K562 (cell line): ENCODE measurements at regions not wholly inside any gene's neighbourhood (a gene's known extent, or its start where the extent isn't known, plus 50 kb on each side); places are given as distances from the start of the nearest gene placed in this dataset.

ENCODE experiments used
- ATAC-seq: fragments of 200-7000 bp; cut with Tn5 transposase; 3 replicates; pipeline ENCODE4 v1.9.1; 2020; ENCODE audit warnings: moderate library complexity
- BruUV-seq: library from RNA; stranded (reverse); fragments of 400-500 nt; replicated peaks from 2 replicates; lab custom pipeline; 2021; lab: Mats Ljungman, UMichigan
- CTCF ChIA-PET: fragments of 300-600 bp; formaldehyde crosslinking; extraction: SDS; loops from one replicate; lab custom pipeline; 2021; ENCODE audit warnings: low intra/inter-chr PET ratio; lab: Yijun Ruan, JAX
- POLR2A ChIA-PET: fragments of 300-600, 350-650 bp; sonication (Branson Sonifier 250); formaldehyde crosslinking; extraction: SDS; loops from one replicate; lab custom pipeline; 2021; ENCODE audit warnings: antibody characterized with exemption, inconsistent platforms; lab: Yijun Ruan, JAX
- DNase-seq, 4 experiments: peaks; one replicate each; pipeline versions ENCODE4 v3.0.0 to v3.0.0-alpha.2; 2011 to 2018; ENCODE audit warnings: low spot score in 3 of 4, mixed read lengths in 3 of 4; ENCODE audit errors: extremely low read depth in 1 of 4
- FAIRE-seq: peaks from 2 replicates; lab custom pipeline; 2011; peaks lifted over from hg19 to GRCh38; lab: Jason Lieb, UNC
- H2AFZ ChIP-seq: 2 replicates; pipeline ENCODE4 v1.6.0; 2011; ENCODE audit warnings: low read depth, low read length, control low read depth, inconsistent platforms
- H3K27ac ChIP-seq: fragments of 200-600 bp; 3 replicates; pipeline ENCODE4 v1.8.0; 2011; ENCODE audit warnings: low read depth, mild to moderate bottlenecking, control low read depth, inconsistent platforms, low read length, moderate library complexity, mixed read lengths; ENCODE audit errors: extremely low read depth
- H3K27me3 ChIP-seq, 2 experiments: fragments of 300-600 bp in 1 of 2; 2 replicates in 1 of 2; 3 replicates in 1 of 2; pipeline versions ENCODE4 v1.6.0 to v1.8.0; 2011; ENCODE audit warnings: inconsistent platforms in 2 of 2, low read length in 2 of 2, mild to moderate bottlenecking in 1 of 2, mixed read lengths in 1 of 2, moderate library complexity in 1 of 2; ENCODE audit not compliant: control insufficient read depth in 2 of 2, insufficient read depth in 2 of 2
- H3K36me3 ChIP-seq: fragments of 300-600 bp; 3 replicates; pipeline ENCODE4 v1.8.0; 2011; ENCODE audit warnings: mild to moderate bottlenecking, low read length, inconsistent platforms; ENCODE audit not compliant: control insufficient read depth, insufficient read depth
- H3K4me1 ChIP-seq, 2 experiments: fragments of 200-600 bp in 1 of 2; replicated peaks in 1 of 2; 2 replicates in 1 of 2; 3 replicates in 1 of 2; pipeline versions ENCODE4 v1.5.1 to v1.8.0; 2011; ENCODE audit warnings: inconsistent platforms in 2 of 2, low read length in 2 of 2, mild to moderate bottlenecking in 1 of 2, mixed read lengths in 1 of 2, moderate library complexity in 1 of 2; ENCODE audit not compliant: control insufficient read depth in 2 of 2, insufficient read depth in 2 of 2
- H3K4me2 ChIP-seq: 2 replicates; pipeline ENCODE4 v1.6.1; 2011; ENCODE audit warnings: low read length, control low read depth, inconsistent platforms, mixed read lengths; ENCODE audit not compliant: insufficient read depth
- H3K4me3 ChIP-seq: fragments of 200-600 bp; sonication (generic), shearing (Covaris generic); 2 replicates; pipeline ENCODE4 v1.5.1; 2016; ENCODE audit warnings: control low read depth, inconsistent platforms
- H3K79me2 ChIP-seq: fragments of 200-600 bp; 3 replicates; pipeline ENCODE4 v1.8.0; 2011; ENCODE audit warnings: low read length, inconsistent platforms; ENCODE audit not compliant: control insufficient read depth, insufficient read depth
- H3K9ac ChIP-seq, 2 experiments: 2 replicates each; pipeline versions ENCODE4 v1.6.0 to v1.6.1; 2011; ENCODE audit warnings: low read depth in 2 of 2, low read length in 2 of 2, control low read depth in 1 of 2, inconsistent platforms in 1 of 2, mild to moderate bottlenecking in 1 of 2, mixed read lengths in 1 of 2; ENCODE audit not compliant: insufficient read depth in 1 of 2
- H3K9me1 ChIP-seq: one replicate; pipeline ENCODE4 v1.6.0; 2011; ENCODE audit warnings: inconsistent platforms, mild to moderate bottlenecking, low read length, moderate library complexity; ENCODE audit not compliant: control insufficient read depth, insufficient read depth
- H3K9me3 ChIP-seq: replicated peaks from 2 replicates; pipeline ENCODE4 v1.5.1; 2011; ENCODE audit warnings: low read depth, low read length, inconsistent platforms; ENCODE audit not compliant: control insufficient read depth, insufficient read depth
- H4K20me1 ChIP-seq: replicated peaks from 2 replicates; pipeline ENCODE4 v1.6.1; 2011; ENCODE audit warnings: low read length, inconsistent platforms, mixed read lengths; ENCODE audit not compliant: control insufficient read depth, insufficient read depth
- CHD4 ChIP-seq: fragments of 200-600 bp; sonication (generic); IDR thresholded peaks from 3 replicates; pipeline ENCODE4 v1.6.1; 2012; ENCODE audit warnings: low read depth, mild to moderate bottlenecking, mixed read lengths, low read length, inconsistent platforms; ENCODE audit not compliant: insufficient read depth, insufficient replicate concordance, poor library complexity, severe bottlenecking
- FOXJ2 ChIP-seq: fragments of 200-800 bp; sonication (Bioruptor generic); IDR thresholded peaks from 2 replicates; pipeline ENCODE4 v1.6.1; 2016; ENCODE audit warnings: missing genetic modification characterization, missing compliant biosample characterization
- GATA2 ChIP-seq: sonication (generic); formaldehyde crosslinking; IDR thresholded peaks from 2 replicates; pipeline ENCODE4 v1.4.0; 2020; ENCODE audit warnings: mild to moderate bottlenecking, missing genetic modification reagents
- L3MBTL2 ChIP-seq: fragments of 450-650 bp; IDR thresholded peaks from 2 replicates; pipeline ENCODE4 v1.6.1; 2016; ENCODE audit warnings: mild to moderate bottlenecking, moderate library complexity
- MNT ChIP-seq, 2 experiments: fragments of 450-650 bp; conservative IDR thresholded peaks; 2 replicates each; pipeline ENCODE4 v1.6.1; 2017; ENCODE audit warnings: mild to moderate bottlenecking in 2 of 2, moderate library complexity in 2 of 2
- MTA3 ChIP-seq: fragments of 450-650 bp; formaldehyde crosslinking; IDR thresholded peaks from 2 replicates; pipeline ENCODE4 v1.6.1; 2017; ENCODE audit warnings: mild to moderate bottlenecking, borderline replicate concordance
- POLR2A ChIP-seq: fragments of 450-650 bp; conservative IDR thresholded peaks from 2 replicates; pipeline ENCODE4 v1.6.1; 2016
- PRPF4 ChIP-seq: fragments of 200-400 bp; formaldehyde crosslinking; IDR thresholded peaks from one replicate; pipeline ENCODE4 v1.6.1; 2017; ENCODE audit warnings: low read length, low read depth, mild to moderate bottlenecking; ENCODE audit not compliant: insufficient read depth, poor library complexity, severe bottlenecking
- RBBP5 ChIP-seq: fragments of 200-600 bp; sonication (generic); IDR thresholded peaks from 2 replicates; pipeline ENCODE4 v1.6.1; 2012; ENCODE audit warnings: borderline replicate concordance, mild to moderate bottlenecking, low read length, control low read depth, inconsistent platforms; ENCODE audit not compliant: insufficient read depth, poor library complexity, severe bottlenecking
- SIN3B ChIP-seq: fragments of 450-650 bp; IDR thresholded peaks from 2 replicates; pipeline ENCODE4 v1.6.1; 2017; ENCODE audit warnings: low read depth, mild to moderate bottlenecking, moderate library complexity
- SMAD4 ChIP-seq: fragments of 250-450 bp; sonication (Bioruptor Pico); conservative IDR thresholded peaks from 2 replicates; pipeline ENCODE4 v1.8.0; 2021; ENCODE audit warnings: inconsistent platforms, mild to moderate bottlenecking, moderate library complexity
- SREBF1 ChIP-seq: fragments of 150-350 bp; IDR thresholded peaks from 2 replicates; pipeline ENCODE4 v1.6.1; 2014; ENCODE audit warnings: antibody characterized with exemption, low read depth, low read length, borderline replicate concordance
- ZNF174 ChIP-seq: fragments of 250-450 bp; sonication (Bioruptor Pico); IDR thresholded peaks from 2 replicates; pipeline ENCODE4 v1.4.0; 2020; ENCODE audit warnings: mild to moderate bottlenecking
- WGBS: fragments of 100-300 bp; shearing (Covaris generic); methylation state at CpG from one replicate; pipeline ENCODE4 v1.1.6; 2016; ENCODE audit warnings: low coverage, mixed read lengths; ENCODE audit not compliant: insufficient coverage; ENCODE audit errors: missing lambda C conversion rate; 5-methylcytosine and 5-hydroxymethylcytosine counted together
- in situ Hi-C: fragments of 300-500 bp; cut with MboI; formaldehyde crosslinking; loops from 4 replicates; pipeline ENCODE4 v1.15.0; 2018; ENCODE audit warnings: inconsistent platforms, mixed read lengths
- intact Hi-C: fragments of 100-400 bp; cut with micrococcal nuclease; formaldehyde crosslinking; loops from 2 replicates; pipeline ENCODE4 v1.14.2; 2022
- TF ChIP-seq, protein P1 (sequence below): fragments of 250-450 bp; sonication (Bioruptor Pico); IDR thresholded peaks from 2 replicates; pipeline ENCODE4 v1.4.0; 2020; ENCODE audit warnings: mild to moderate bottlenecking, moderate library complexity
- TF ChIP-seq, protein P2 (sequence below), 2 experiments: fragments of 200-800 bp in 1 of 2; sonication (Bioruptor generic) in 1 of 2; sonication (generic) in 1 of 2; formaldehyde crosslinking in 1 of 2; IDR thresholded peaks in 1 of 2; conservative IDR thresholded peaks in 1 of 2; 2 replicates each; pipeline versions ENCODE4 v1.5.0 to v1.6.1; 2016 to 2020; ENCODE audit warnings: missing compliant biosample characterization in 1 of 2, missing genetic modification characterization in 1 of 2, missing genetic modification reagents in 1 of 2

DNA sequence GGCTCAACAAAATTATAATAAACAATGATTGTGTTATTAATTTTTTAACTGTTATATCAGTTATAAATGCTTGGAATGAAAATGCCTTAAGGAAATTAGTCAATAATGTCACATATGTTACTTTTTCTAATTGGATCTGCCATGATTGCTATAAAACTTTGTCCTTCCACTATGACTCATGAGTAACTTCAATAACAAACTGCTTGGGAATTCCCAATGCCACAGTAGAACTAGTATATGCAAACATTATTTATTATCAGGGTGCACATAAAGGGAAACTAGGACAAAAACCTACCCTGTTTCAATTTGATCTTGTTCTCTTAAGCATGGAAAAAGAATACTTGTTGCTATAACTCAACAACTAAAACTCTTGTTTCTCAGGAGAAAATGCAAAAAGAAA lies 59.1 kb upstream of the PDC start (continued):
- TF ChIP-seq PRPF4 (no peak), L3MBTL2 (no peak)

GRCh38 chr1:186518822-186519381 lies 58.0 kb upstream of the PDC start:
- ChIA-PET POLR2A (no interaction called here), CTCF (no interaction called here)
- 0 out of 2 replicates have a peak, but pooled peaks cover under 1% of the 10 kb centered on the region for H3K9me3 ChIP-seq
- no peaks in the 10 kb centered on the region for H3K4me1 ChIP-seq
- no peak overlapping the region for H3K9ac ChIP-seq
- H3K36me3 ChIP-seq, result no peaks in the 10 kb centered on the region
- H3K9me1 ChIP-seq, result no peaks in the 10 kb centered on the region
- H3K79me2 ChIP-seq, result no peaks in the 10 kb centered on the region
- H3K27ac ChIP-seq, result no peak overlapping the region
- intact Hi-C loops (no loop called here), in situ Hi-C loops (no loop called here)
- FAIRE-seq (no peak), ATAC-seq (no peak), DNase-seq (no peak)
- no peak overlapping the region for H2AFZ ChIP-seq
- H3K4me2 ChIP-seq, result no peak overlapping the region
- H4K20me1 ChIP-seq, result no peaks in the 10 kb centered on the region
- WGBS, result under 1% methylated on average over 4 of the region's 4 CpGs
- H3K27me3 ChIP-seq, result no peaks in the 10 kb centered on the region
- H3K4me3 ChIP-seq, result no peak overlapping the region
- BruUV-seq, result no TSS peak
- TF ChIP-seq SREBF1 (no peak), CHD4 (no peak), FOXJ2 (tag) (no peak), MTA3 (no peak), MNT (conservative IDR thresholded peaks at IDR 0.05) (no peak), SMAD4 (CRISPR knock-in tag) (no peak), ZNF174 (CRISPR knock-in tag) (no peak), SIN3B (no peak), GATA2 (CRISPR knock-in tag) (no peak), RBBP5 (no peak), POLR2A (no peak)
- TF ChIP-seq, protein P1, sequence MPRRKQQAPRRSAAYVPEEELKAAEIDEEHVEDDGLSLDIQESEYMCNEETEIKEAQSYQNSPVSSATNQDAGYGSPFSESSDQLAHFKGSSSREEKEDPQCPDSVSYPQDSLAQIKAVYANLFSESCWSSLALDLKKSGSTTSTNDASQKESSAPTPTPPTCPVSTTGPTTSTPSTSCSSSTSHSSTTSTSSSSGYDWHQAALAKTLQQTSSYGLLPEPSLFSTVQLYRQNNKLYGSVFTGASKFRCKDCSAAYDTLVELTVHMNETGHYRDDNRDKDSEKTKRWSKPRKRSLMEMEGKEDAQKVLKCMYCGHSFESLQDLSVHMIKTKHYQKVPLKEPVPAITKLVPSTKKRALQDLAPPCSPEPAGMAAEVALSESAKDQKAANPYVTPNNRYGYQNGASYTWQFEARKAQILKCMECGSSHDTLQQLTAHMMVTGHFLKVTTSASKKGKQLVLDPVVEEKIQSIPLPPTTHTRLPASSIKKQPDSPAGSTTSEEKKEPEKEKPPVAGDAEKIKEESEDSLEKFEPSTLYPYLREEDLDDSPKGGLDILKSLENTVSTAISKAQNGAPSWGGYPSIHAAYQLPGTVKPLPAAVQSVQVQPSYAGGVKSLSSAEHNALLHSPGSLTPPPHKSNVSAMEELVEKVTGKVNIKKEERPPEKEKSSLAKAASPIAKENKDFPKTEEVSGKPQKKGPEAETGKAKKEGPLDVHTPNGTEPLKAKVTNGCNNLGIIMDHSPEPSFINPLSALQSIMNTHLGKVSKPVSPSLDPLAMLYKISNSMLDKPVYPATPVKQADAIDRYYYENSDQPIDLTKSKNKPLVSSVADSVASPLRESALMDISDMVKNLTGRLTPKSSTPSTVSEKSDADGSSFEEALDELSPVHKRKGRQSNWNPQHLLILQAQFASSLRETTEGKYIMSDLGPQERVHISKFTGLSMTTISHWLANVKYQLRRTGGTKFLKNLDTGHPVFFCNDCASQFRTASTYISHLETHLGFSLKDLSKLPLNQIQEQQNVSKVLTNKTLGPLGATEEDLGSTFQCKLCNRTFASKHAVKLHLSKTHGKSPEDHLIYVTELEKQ, result no peak
- TF ChIP-seq, protein P2, sequence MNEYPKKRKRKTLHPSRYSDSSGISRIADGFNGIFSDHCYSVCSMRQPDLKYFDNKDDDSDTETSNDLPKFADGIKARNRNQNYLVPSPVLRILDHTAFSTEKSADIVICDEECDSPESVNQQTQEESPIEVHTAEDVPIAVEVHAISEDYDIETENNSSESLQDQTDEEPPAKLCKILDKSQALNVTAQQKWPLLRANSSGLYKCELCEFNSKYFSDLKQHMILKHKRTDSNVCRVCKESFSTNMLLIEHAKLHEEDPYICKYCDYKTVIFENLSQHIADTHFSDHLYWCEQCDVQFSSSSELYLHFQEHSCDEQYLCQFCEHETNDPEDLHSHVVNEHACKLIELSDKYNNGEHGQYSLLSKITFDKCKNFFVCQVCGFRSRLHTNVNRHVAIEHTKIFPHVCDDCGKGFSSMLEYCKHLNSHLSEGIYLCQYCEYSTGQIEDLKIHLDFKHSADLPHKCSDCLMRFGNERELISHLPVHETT (CRISPR knock-in tag; conservative IDR thresholded peaks at IDR 0.05 in 1 of 2, IDR thresholded peaks at IDR 0.05 in 1 of 2), result no peak
